ENCODE measurements at regions not wholly inside any gene's neighbourhood (a gene's known extent, or its start where the extent isn't known, plus 50 kb on each side); places are given as distances from the start of the nearest gene placed in this dataset.
"Not testable (repeated sequence)": the region's sequence is repeated elsewhere in the genome, so short reads cannot be mapped to it uniquely, and the experiment has no call there.

- no peaks in the 10 kb centered on the region for H3K36me3 ChIP-seq (ENCODE audit: low read depth)
- H3K27me3 ChIP-seq (ENCODE audit: insufficient read depth, low read depth), result no peaks in the 10 kb centered on the region
- DNase-seq, result no peak
- BruUV-seq (replicated peaks), result no TSS peak
- H3K27ac ChIP-seq, result no peak overlapping the region
- no peaks in the 10 kb centered on the region for H3K9me2 ChIP-seq (ENCODE audit: insufficient read depth)
- no peak overlapping the region for H2AFZ ChIP-seq
- intact Hi-C loops (cut with micrococcal nuclease; ENCODE audit: unreplicated experiment), result no loop called here
- H3K4me1 ChIP-seq (replicated peaks; ENCODE audit: insufficient read depth), result peaks cover 14% of the 10 kb centered on the region
- no peak overlapping the region for H3K4me3 ChIP-seq
- TF ChIP-seq CTCF (conservative IDR thresholded peaks at IDR 0.05) (no peak), EZH2 (IDR thresholded peaks at IDR 0.05; ENCODE audit: low read depth) (no peak)
- H3K79me2 ChIP-seq (ENCODE audit: low read depth), result no peaks in the 10 kb centered on the region
- ChIA-PET POLR2A (ENCODE audit: unreplicated experiment) (no interaction called here), CTCF (interaction anchor here (0.6 kb wide), 1 partner anchor 977 kb away, joined by 4 read pairs; no protein-coding TSS in a partner anchor)
- peaks cover 10% of the 10 kb centered on the region for H3F3A ChIP-seq (ENCODE audit: insufficient read depth, low read depth)
- no peaks in the 10 kb centered on the region for H3K9me3 ChIP-seq (ENCODE audit: insufficient read depth, low read depth)
- H3K4me2 ChIP-seq, result no peak overlapping the region
- no peaks in the 10 kb centered on the region for H4K20me1 ChIP-seq (ENCODE audit: insufficient read depth)
Measured at GRCh38 chr1:60947367-60947766, 135.0 kb upstream of the NFIA start.

- H3F3A ChIP-seq (ENCODE audit: insufficient read depth, low read depth), result peaks cover 10% of the 10 kb centered on the region
- no peak overlapping the region for H3K4me3 ChIP-seq
- H2AFZ ChIP-seq, result no peak overlapping the region; the same call in 1 of the 2 replicates
- ChIA-PET POLR2A (ENCODE audit: unreplicated experiment) (interaction anchor here (0.6 kb wide), 2 partner anchors 49 to 95 kb away, joined by 3 read pairs; no protein-coding TSS in a partner anchor), CTCF (no interaction called here)
- no TSS peak for BruUV-seq (replicated peaks)
- DNase-seq, result peak in 1 of 2 experiments; percentile 12
- no peaks in the 10 kb centered on the region for H3K79me2 ChIP-seq (ENCODE audit: low read depth)
- peak overlapping the region; percentile 63 for H3K4me2 ChIP-seq
- no peaks in the 10 kb centered on the region for H4K20me1 ChIP-seq (ENCODE audit: insufficient read depth)
- peak overlapping the region; percentile 54 for H3K27ac ChIP-seq
- H3K4me1 ChIP-seq (replicated peaks; ENCODE audit: insufficient read depth), result peaks cover 29% of the 10 kb centered on the region
- no peaks in the 10 kb centered on the region for H3K9me3 ChIP-seq (ENCODE audit: insufficient read depth, low read depth)
- H3K36me3 ChIP-seq (ENCODE audit: low read depth), result no peaks in the 10 kb centered on the region
- H3K9me2 ChIP-seq (ENCODE audit: insufficient read depth), result no peaks in the 10 kb centered on the region
- intact Hi-C loops (cut with micrococcal nuclease; ENCODE audit: unreplicated experiment), result loop anchor here (1.0 to 5.0 kb wide), 3 partner anchors 18 to 66 kb away; no protein-coding TSS in a partner anchor
- no peaks in the 10 kb centered on the region for H3K27me3 ChIP-seq (ENCODE audit: insufficient read depth, low read depth)
- TF ChIP-seq CTCF (conservative IDR thresholded peaks at IDR 0.05) (no peak), EZH2 (IDR thresholded peaks at IDR 0.05; ENCODE audit: low read depth) (no peak)
Measured at GRCh38 chr1:60942896-60943638, 139.3 kb upstream of the NFIA start.

- TF ChIP-seq EZH2 (IDR thresholded peaks at IDR 0.05; ENCODE audit: low read depth) (no peak), CTCF (conservative IDR thresholded peaks at IDR 0.05) (no peak)
- H3K36me3 ChIP-seq (ENCODE audit: low read depth), result no peaks in the 10 kb centered on the region
- ChIA-PET POLR2A (ENCODE audit: unreplicated experiment) (interaction anchor here (0.6 to 0.7 kb wide), 2 partner anchors 48 to 464 kb away, joined by 3 to 5 read pairs; no protein-coding TSS in a partner anchor), CTCF (no interaction called here)
- H3K79me2 ChIP-seq (ENCODE audit: low read depth), result no peaks in the 10 kb centered on the region
- no peak overlapping the region for H3K4me3 ChIP-seq
- H3K4me1 ChIP-seq (replicated peaks; ENCODE audit: insufficient read depth), result peaks cover 29% of the 10 kb centered on the region
- no TSS peak for BruUV-seq (replicated peaks)
- H3F3A ChIP-seq (ENCODE audit: insufficient read depth, low read depth), result peaks cover 10% of the 10 kb centered on the region
- peak overlapping the region; percentile 63 for H3K4me2 ChIP-seq
- H3K27ac ChIP-seq, result peak overlapping the region; percentile 54
- no peaks in the 10 kb centered on the region for H3K9me2 ChIP-seq (ENCODE audit: insufficient read depth)
- no peaks in the 10 kb centered on the region for H3K9me3 ChIP-seq (ENCODE audit: insufficient read depth, low read depth)
- intact Hi-C loops (cut with micrococcal nuclease; ENCODE audit: unreplicated experiment), result loop anchor here (1.0 to 5.0 kb wide), 3 partner anchors 17 to 65 kb away; no protein-coding TSS in a partner anchor
- no peak overlapping the region for H2AFZ ChIP-seq
- no peaks in the 10 kb centered on the region for H4K20me1 ChIP-seq (ENCODE audit: insufficient read depth)
- H3K27me3 ChIP-seq (ENCODE audit: insufficient read depth, low read depth), result no peaks in the 10 kb centered on the region
- peak; percentile 77 to 96 for DNase-seq
Measured at GRCh38 chr1:60942291-60942690, 140.1 kb upstream of the NFIA start.

- peaks cover 29% of the 10 kb centered on the region for H3K4me1 ChIP-seq (replicated peaks; ENCODE audit: insufficient read depth)
- CTCF ChIA-PET; H3F3A ChIP-seq (ENCODE audit: insufficient read depth, low read depth); H3K4me3 ChIP-seq; POLR2A ChIA-PET (ENCODE audit: unreplicated experiment); H3K9me2 ChIP-seq (ENCODE audit: insufficient read depth); H3K9me3 ChIP-seq (ENCODE audit: insufficient read depth, low read depth); H3K27ac ChIP-seq; H3K79me2 ChIP-seq (ENCODE audit: low read depth); H2AFZ ChIP-seq; H4K20me1 ChIP-seq (ENCODE audit: insufficient read depth); H3K4me2 ChIP-seq; BruUV-seq (replicated peaks); H3K27me3 ChIP-seq (ENCODE audit: insufficient read depth, low read depth); H3K36me3 ChIP-seq (ENCODE audit: low read depth): not testable (repeated sequence)
- intact Hi-C loops (cut with micrococcal nuclease; ENCODE audit: unreplicated experiment), result loop anchor here (5.0 kb wide), 2 partner anchors 38 to 63 kb away; no protein-coding TSS in a partner anchor
- peak in 1 of 2 experiments; percentile 45 for DNase-seq
Measured at GRCh38 chr1:60940685-60941084, 141.7 kb upstream of the NFIA start.
